ENCODE measurements at regions not wholly inside any gene's neighbourhood (a gene's known extent, or its start where the extent isn't known, plus 50 kb on each side); places are given as distances from the start of the nearest gene placed in this dataset.
A peak's percentile ranks its signal among the peaks of the same experiment; 100 is the strongest.

GRCh38 chr11:122293296-122294023 is 177.4 kb upstream of the BLID start:
- TF ChIP-seq, protein P1, sequence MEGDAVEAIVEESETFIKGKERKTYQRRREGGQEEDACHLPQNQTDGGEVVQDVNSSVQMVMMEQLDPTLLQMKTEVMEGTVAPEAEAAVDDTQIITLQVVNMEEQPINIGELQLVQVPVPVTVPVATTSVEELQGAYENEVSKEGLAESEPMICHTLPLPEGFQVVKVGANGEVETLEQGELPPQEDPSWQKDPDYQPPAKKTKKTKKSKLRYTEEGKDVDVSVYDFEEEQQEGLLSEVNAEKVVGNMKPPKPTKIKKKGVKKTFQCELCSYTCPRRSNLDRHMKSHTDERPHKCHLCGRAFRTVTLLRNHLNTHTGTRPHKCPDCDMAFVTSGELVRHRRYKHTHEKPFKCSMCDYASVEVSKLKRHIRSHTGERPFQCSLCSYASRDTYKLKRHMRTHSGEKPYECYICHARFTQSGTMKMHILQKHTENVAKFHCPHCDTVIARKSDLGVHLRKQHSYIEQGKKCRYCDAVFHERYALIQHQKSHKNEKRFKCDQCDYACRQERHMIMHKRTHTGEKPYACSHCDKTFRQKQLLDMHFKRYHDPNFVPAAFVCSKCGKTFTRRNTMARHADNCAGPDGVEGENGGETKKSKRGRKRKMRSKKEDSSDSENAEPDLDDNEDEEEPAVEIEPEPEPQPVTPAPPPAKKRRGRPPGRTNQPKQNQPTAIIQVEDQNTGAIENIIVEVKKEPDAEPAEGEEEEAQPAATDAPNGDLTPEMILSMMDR (IDR thresholded peaks at IDR 0.05; ENCODE audit: low read depth, low read length), result peak; percentile 35
- DNase-seq (ENCODE audit: extremely low read depth, low read depth), result no peak

DNA sequence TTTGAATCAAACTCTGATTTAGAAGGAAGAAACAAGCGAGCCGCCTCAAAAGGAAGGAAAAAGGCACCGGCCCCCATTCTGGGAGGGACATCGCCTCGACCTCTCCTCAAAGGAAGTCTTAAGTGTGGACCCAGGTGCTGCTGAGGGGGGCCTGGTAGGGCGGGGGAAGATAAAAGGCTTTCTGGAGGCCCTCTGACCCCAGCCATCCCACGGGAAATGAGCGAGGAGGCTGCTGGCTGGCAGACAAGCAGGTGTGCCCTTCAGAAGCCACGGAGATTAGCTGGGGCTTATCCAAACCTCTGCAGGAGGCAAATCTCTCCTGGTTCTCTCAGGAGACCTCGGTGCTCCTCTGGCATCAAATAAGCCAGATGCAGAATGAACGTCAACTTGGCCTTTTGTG is 171.4 kb upstream of the BLID start:
- DNase-seq (ENCODE audit: extremely low read depth, low read depth), result no peak
- TF ChIP-seq, protein P1 (IDR thresholded peaks at IDR 0.05; ENCODE audit: low read depth, low read length), result no peak

DNA sequence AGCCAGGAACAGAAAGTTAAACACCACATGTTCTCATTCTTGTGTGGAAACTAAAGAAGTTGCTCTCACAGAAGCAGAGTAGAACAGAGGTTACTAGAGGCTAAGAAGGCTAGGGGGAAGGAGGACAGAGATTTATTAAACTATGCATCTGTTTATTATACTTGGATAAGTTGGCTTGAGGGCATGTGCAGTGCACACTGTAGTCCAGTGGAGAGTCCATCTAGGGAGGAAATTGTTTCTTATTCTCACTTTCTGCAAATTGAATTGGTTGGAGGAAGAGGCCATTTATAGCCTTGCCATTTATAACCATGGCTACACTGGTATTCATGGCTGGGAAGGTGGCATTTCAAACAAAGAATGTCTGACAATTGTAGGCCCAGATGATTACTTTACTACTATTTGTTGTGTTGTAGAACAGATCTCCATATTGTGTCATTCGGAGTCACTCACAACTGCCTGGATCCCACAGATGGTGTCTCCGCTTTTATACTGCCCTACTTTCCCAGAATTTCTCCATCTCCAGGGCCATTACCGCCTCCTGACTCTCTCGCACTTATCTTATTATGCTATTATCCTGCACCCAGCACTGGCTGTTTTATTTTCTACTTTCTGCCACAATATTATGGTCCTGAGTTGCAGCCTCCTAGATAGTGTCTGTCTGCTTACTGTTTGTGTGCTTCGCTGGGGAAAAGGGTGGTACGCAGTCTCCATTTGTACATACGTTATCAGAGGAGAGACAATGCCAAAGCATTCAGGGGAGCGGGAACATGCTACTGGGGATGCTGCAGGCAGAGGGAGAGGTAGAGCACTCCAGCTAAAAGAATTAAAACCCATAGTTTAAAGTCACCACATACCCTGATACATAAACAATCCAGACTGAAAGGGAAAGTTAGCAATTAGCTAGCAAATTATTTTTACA is 169.3 kb upstream of the BLID start:
- no peak for DNase-seq (ENCODE audit: extremely low read depth, low read depth)
- TF ChIP-seq, protein P1 (IDR thresholded peaks at IDR 0.05; ENCODE audit: low read depth, low read length), result no peak

DNA sequence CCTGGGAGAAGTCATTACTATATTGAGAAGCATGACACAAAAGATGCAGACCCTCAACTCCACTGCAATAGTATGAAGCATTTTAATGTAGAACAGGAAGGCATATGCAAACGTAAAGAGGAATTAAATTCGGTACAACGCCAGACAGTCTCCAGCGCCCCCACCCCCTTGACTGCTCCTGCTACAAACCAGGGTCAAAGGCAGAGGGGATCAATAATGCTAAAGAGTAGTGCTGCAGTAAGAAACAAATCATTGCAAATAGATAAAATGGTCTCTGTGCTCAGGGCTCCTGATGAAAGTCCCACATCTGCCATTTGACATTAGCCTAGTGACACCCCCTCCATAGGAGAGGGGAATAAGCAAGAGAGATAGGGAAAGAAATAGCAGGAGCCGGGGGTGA is 164.9 kb upstream of the BLID start:
- TF ChIP-seq, protein P1 (IDR thresholded peaks at IDR 0.05; ENCODE audit: low read depth, low read length), result no peak
- no peak for DNase-seq (ENCODE audit: extremely low read depth, low read depth)

DNA sequence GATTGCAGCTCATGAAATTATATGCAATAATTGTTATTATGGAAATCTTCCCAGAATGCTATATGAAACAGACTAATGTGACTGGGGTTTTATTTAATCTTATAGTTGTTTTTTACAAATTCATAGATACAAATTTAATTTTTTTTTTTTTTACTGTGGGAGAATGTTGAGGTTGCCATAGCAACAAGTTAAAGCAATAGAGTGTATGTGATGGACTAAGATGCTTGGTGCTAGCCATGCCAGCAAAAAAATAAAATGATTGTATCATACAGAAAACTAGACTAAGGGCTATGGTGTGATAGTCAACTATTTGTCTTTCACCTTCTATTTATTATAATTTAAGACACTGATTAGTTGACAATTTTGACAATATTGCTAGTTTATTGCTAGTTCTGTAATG is 163.2 kb upstream of the BLID start:
- TF ChIP-seq, protein P1 (IDR thresholded peaks at IDR 0.05; ENCODE audit: low read depth, low read length), result no peak
- DNase-seq (ENCODE audit: extremely low read depth, low read depth), result no peak

DNA sequence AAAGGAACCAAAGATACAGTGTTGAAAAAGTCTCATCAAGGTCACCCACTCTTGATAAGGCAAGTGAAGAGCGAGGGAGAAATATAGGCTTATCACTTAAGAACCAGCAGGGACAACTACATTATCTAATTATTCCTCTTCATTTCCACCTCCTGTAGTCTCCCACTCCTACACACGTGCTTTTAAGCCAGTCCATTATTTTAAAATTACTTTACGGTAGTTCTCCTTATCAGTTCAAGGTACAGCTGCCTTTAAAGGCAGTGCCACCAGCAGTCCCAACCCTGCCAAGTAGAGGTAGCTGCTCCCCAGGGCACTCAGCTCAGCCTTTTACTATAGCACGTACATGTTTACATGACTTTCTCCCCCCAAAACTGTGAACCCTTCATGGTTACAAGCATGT is 161.5 kb upstream of the BLID start:
- no peak for DNase-seq (ENCODE audit: extremely low read depth, low read depth)
- TF ChIP-seq, protein P1 (IDR thresholded peaks at IDR 0.05; ENCODE audit: low read depth, low read length), result no peak

GRCh38 chr11:122276221-122276620 is 160.2 kb upstream of the BLID start:
- DNase-seq (ENCODE audit: extremely low read depth, low read depth), result no peak
- TF ChIP-seq, protein P1 (IDR thresholded peaks at IDR 0.05; ENCODE audit: low read depth, low read length), result no peak
